ENCODE measurements at regions not wholly inside any gene's neighbourhood (a gene's known extent, or its start where the extent isn't known, plus 50 kb on each side); places are given as distances from the start of the nearest gene placed in this dataset.
"Not testable (repeated sequence)": the region's sequence is repeated elsewhere in the genome, so short reads cannot be mapped to it uniquely, and the experiment has no call there.

DNA sequence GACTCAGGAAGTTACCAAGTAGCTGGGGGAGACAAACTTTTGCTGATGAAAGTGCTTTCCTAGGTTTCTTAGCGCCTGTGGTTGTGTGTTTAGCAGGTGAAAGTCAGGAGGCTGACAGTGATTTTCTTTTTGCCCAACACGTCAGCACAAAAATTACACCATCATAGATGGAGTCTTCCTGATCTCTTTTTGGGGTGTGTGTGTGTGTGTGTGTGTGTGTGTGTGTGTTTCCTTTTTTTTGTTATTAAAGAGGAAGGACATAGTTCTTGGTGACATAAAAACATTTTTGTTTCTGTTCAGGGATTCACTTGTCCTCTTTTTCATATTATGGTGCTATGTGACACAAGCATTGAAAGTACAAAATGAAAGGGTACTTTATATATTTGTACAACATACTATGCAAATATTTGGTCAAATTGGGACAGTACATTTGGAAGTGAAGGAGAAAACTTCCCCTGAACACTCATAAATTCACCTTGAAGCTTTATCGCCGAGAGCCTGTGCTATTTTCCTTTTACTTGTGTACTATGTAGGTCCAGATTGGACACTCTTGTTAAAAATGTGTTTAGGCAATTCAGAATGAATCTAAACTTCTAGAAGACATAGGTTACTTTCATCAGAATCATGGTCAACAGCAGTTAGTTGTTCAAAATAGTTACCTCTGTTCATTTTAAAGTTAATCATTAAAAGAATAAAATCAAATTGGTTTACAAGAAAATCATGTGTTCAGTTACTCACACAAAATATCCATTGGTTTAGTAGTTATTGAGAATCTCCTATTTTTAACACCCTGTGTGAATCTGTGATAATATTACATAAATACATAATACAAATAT, 491.9 kb downstream of the IRS1 start:
- ATAC-seq: no peak
- Mint-ChIP-seq H3K4me1 (peaks cover 6% of the 10 kb centered on the region), H3K9me3 (no peaks in the 10 kb centered on the region), H3K36me3 (no peaks in the 10 kb centered on the region), H3K4me3 (no peak overlapping the region), H3K27me3 (peaks cover 25% of the 10 kb centered on the region), H3K27ac (no peak overlapping the region)

DNA sequence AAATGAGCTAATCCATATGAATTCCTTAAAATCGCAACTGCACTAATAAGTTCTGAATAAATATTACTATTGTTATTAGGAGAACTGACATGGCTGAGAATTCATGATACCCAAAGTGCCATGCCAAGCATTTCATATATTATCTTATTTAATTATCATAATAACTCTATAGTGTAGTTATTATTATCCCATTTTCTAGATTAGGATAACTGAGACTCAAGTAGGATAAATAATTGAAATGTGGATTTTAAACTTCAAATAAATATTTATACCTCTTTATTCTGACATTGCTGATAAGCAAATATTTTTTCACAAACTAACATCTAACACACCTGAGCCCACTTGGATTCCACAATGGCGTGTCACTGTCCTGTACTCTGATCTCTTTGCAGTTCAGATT, 492.7 kb downstream of the IRS1 start:
- no peak for ATAC-seq
- peaks cover 25% of the 10 kb centered on the region for H3K27me3 Mint-ChIP-seq
- no peak overlapping the region for H3K4me3 Mint-ChIP-seq
- peaks cover 6% of the 10 kb centered on the region for H3K4me1 Mint-ChIP-seq
- no peaks in the 10 kb centered on the region for H3K36me3 Mint-ChIP-seq
- no peak overlapping the region for H3K27ac Mint-ChIP-seq
- no peaks in the 10 kb centered on the region for H3K9me3 Mint-ChIP-seq

DNA sequence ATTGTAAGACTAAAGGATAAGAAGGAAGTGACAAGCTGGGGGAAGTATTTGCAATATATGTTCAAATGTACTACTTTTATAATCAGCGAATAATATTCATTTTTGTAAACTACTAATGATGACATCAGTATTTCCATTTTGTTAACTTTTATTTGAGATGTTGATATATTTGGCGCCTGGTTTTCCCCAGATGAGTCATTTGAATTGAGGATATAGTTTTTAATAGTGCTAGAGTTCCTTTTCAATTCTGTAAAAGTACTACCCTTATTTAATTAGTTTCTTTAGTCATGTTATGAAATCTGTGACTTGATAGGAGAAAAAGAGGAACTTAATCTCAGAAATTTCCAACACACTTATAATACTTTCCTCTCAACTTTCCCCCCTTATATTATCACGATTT, 495.3 kb downstream of the IRS1 start:
- H3K36me3 Mint-ChIP-seq: no peaks in the 10 kb centered on the region
- no peaks in the 10 kb centered on the region for H3K9me3 Mint-ChIP-seq
- no peak overlapping the region for H3K4me3 Mint-ChIP-seq
- peaks cover 11% of the 10 kb centered on the region for H3K27me3 Mint-ChIP-seq
- H3K4me1 Mint-ChIP-seq: peaks cover 6% of the 10 kb centered on the region
- no peak overlapping the region for H3K27ac Mint-ChIP-seq
- ATAC-seq: no peak

DNA sequence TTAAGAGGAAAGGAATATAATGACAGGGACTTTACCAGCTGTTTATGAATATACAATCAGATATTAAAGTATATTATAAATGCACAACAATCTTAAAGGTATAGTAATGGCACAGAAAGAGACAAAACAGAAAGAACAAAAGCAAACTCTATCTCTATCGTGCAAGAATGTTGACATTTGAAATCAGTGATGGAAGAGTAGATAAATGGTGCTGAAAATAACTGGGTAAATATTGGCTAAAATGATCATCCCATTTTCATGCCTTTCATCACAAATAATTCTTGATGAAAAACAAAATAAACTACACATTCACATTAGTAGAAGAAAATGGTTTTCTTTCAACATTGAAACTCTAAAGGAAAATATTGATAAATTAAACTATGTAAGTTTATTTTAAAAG, 495.9 kb downstream of the IRS1 start:
- H3K4me1 Mint-ChIP-seq: peaks cover 6% of the 10 kb centered on the region
- no peaks in the 10 kb centered on the region for H3K9me3 Mint-ChIP-seq
- H3K27me3 Mint-ChIP-seq: peaks cover 4% of the 10 kb centered on the region
- ATAC-seq: no peak
- no peak overlapping the region for H3K4me3 Mint-ChIP-seq
- H3K27ac Mint-ChIP-seq: no peak overlapping the region
- no peaks in the 10 kb centered on the region for H3K36me3 Mint-ChIP-seq

DNA sequence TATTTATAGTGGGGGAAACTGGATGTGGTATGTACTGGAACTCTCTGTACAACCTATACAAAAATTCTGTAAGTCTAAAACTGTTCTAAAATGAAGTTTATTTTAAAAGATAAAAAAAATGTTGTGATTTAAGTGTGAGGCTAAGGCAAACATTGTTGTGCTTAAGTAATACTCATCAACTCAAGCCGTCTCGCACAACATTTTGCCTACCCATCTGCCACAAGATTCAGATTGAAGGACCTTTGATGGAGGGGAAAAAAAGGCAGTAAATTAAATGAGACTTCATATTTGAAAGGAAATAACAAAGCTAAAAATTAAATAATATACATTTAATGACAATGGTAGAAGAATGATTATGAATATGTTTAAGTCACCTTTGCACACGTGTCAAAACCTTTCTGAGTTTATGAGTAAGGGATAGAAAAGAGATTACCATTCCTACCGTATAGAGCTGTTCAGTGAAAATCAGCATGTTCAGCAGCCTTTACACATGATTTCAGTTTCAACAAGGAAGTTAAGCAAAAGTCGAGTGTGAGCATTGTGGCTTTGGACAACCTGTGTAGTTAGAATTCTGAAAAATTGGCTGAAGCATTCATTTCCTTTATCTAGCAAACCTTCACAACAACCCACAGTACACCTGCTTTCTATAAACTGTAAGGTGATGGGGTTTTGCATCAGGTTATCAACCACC, 499.3 kb downstream of the IRS1 start:
- Mint-ChIP-seq H3K4me1 (peaks cover 6% of the 10 kb centered on the region), H3K36me3 (no peaks in the 10 kb centered on the region), H3K27me3 (peaks cover 8% of the 10 kb centered on the region)

DNA sequence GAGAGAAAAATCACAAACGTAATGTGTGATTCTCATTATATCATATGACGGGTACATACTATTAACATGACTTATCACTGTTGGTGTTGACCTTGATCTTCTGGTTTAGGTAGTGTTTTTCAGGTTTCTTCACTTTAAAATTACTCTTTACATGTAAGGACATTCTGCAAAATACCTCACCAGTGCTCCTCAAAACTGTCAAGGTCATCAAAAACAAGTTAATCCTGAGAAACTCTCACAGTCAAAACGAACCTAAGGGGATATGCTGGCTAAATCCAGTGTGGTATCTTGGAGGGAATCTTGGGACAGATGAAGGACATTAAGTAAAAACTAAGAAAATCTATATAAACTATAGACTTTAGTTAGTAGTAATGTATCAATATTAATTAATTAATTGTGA, 499.8 kb downstream of the IRS1 start:
- peaks cover 8% of the 10 kb centered on the region for H3K27me3 Mint-ChIP-seq
- no peaks in the 10 kb centered on the region for H3K9me3 Mint-ChIP-seq
- no peaks in the 10 kb centered on the region for H3K36me3 Mint-ChIP-seq
- ATAC-seq: no peak
- H3K27ac Mint-ChIP-seq: no peak overlapping the region
- peaks cover 5% of the 10 kb centered on the region for H3K4me1 Mint-ChIP-seq
- no peak overlapping the region for H3K4me3 Mint-ChIP-seq

More for the DNA sequence above, 499.3 kb downstream of the IRS1 start:
- peak; percentile 47 for ATAC-seq
- H3K9me3 Mint-ChIP-seq: no peaks in the 10 kb centered on the region
- H3K27ac Mint-ChIP-seq: no peak overlapping the region
- H3K4me3 Mint-ChIP-seq: no peak overlapping the region

DNA sequence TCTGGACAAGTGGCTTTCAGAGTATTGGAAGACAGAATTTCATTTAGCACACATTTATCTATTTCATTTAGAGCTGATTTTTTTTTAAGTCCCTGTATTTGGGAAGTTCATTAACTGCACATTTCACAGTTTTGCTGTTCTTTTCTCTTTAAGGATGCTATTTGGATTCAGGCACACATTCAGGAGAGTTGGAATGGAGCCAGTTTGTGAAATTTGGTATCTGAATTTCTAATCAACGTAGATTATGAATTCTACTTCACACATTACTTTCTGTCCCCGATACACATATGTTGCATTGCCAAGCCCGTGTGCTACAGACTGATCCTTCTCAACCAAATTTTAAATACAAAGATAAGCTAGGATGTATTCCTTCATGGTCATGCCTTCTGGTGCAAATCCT, 503.9 kb downstream of the IRS1 start:
- no peaks in the 10 kb centered on the region for H3K36me3 Mint-ChIP-seq

DNA sequence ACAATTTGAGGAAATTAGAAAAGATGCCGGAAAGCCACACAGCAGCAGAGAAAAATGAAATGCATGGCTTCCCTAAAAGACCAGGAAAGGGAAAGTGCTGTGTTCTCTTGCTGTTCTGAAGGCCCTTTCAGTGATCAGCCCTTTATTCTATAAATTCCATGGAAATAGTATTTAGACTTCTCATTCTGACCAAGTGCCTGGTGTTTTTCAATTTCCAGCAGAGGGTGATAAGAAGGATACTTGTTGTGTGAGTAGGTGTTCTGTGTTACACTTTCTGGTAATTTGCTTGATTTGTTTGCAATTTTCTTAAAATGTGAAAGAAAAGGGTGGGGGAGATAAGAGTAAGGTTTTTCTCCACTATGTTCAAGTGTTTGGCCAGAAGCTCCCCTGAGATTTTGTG, 504.5 kb downstream of the IRS1 start:
- H3K4me1 Mint-ChIP-seq: no peaks in the 10 kb centered on the region
- H3K27me3 Mint-ChIP-seq: peaks cover 8% of the 10 kb centered on the region
- no peak overlapping the region for H3K4me3 Mint-ChIP-seq
- H3K36me3 Mint-ChIP-seq: no peaks in the 10 kb centered on the region
- H3K9me3 Mint-ChIP-seq: peaks cover 8% of the 10 kb centered on the region
- no peak for ATAC-seq
- H3K27ac Mint-ChIP-seq: no peak overlapping the region

More for the DNA sequence above, 503.9 kb downstream of the IRS1 start:
- Mint-ChIP-seq H3K4me1 (no peaks in the 10 kb centered on the region), H3K4me3 (no peak overlapping the region), H3K9me3 (peaks cover 8% of the 10 kb centered on the region), H3K27ac (no peak overlapping the region), H3K27me3 (peaks cover 8% of the 10 kb centered on the region)
- no peak for ATAC-seq

DNA sequence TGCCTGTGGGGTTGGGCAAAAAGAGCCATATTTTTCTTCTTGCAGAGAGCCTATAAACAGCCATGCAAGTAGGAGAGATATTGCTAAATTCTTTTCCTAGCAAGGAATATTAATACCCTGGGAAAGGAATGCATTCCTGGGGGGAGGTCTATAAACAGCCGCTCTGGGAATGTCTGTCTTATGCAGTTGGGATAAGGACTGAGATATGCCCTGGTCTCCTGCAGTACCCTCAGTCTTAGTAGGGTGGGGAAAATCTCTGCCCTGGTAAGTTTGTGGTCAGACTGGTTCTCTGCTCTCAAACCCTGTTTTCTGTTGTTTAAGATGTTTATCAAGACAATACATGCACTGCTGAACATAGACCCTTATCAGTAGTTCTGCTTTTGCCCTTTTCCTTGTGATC, 508.3 kb downstream of the IRS1 start:
- not testable (repeated sequence) for H3K27ac Mint-ChIP-seq

DNA sequence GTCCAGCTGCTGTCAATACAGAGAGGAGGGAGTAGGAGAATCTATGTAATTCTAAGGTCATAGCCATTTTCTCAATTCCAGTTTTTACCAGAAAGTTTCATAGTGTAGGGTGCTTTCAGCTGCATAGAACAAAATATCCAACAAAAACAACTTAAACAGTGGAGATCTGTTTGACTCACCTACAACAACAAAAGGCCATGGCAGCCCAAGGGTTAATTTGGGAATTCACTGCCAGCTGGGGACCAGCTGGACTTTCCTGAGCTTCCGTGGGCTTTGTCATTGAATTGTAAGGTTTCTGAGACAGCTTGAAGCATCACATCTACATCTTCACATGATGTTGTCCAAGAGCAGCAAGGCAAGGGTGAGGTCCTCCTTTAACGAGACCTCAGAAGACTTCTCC, 512.7 kb downstream of the IRS1 start:
- H3K4me3 Mint-ChIP-seq: no peak overlapping the region
- peaks cover 5% of the 10 kb centered on the region for H3K9me3 Mint-ChIP-seq
- H3K27ac Mint-ChIP-seq: no peak overlapping the region
- ATAC-seq: no peak
- no peaks in the 10 kb centered on the region for H3K36me3 Mint-ChIP-seq
- H3K27me3 Mint-ChIP-seq: no peaks in the 10 kb centered on the region
- H3K4me1 Mint-ChIP-seq: peaks cover 11% of the 10 kb centered on the region

More for the DNA sequence above, 508.3 kb downstream of the IRS1 start:
- not testable (repeated sequence) for H3K9me3 Mint-ChIP-seq, H3K36me3 Mint-ChIP-seq, H3K4me3 Mint-ChIP-seq, H3K27me3 Mint-ChIP-seq, ATAC-seq
- peaks cover 11% of the 10 kb centered on the region for H3K4me1 Mint-ChIP-seq

DNA sequence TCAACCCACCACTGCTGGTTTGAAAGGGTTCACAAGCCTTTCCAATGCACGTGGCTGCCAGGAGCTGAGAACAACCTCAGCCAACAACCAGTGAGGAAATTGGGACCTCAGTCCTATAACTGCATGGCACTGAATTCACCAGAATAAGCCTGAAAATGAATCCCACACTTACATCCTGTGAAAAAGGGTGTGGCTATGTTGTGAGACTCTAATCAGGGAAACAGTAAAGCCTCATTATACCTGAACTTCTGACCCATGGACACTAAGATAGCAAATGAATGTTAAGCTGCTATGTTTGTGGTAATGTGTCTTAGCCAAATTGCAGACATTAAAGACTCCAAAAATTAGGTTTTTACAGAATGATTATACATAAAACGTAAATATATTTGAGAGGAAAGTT, 515.8 kb downstream of the IRS1 start:
- Mint-ChIP-seq H3K9me3 (peaks cover 2% of the 10 kb centered on the region), H3K4me3 (no peak overlapping the region), H3K36me3 (no peaks in the 10 kb centered on the region), H3K4me1 (peaks cover 11% of the 10 kb centered on the region), H3K27me3 (peaks cover 20% of the 10 kb centered on the region), H3K27ac (no peak overlapping the region)
- no peak for ATAC-seq

DNA sequence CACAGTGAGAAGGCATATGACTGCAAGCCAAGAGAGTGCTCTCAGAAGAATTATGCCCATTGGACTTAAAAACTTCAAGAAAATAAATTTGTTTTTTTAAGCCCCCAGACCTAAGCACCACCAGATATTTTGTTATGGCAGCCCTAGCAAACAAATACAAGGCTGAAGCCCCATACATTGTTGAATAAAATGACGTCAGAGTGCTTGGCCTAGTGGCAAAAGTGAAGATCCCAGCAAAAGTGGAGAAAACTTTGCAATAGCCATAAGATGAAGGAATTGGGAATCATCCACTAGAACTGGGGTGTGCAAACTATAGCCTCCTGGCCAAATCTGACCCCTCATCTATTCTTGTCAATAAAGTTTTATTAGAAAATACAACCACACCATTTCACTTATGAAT, 517.5 kb downstream of the IRS1 start:
- Mint-ChIP-seq H3K27me3 (peaks cover 20% of the 10 kb centered on the region), H3K27ac (no peak overlapping the region), H3K9me3 (peaks cover 2% of the 10 kb centered on the region), H3K4me3 (no peak overlapping the region), H3K36me3 (no peaks in the 10 kb centered on the region), H3K4me1 (peaks cover 7% of the 10 kb centered on the region)
- ATAC-seq: no peak

DNA sequence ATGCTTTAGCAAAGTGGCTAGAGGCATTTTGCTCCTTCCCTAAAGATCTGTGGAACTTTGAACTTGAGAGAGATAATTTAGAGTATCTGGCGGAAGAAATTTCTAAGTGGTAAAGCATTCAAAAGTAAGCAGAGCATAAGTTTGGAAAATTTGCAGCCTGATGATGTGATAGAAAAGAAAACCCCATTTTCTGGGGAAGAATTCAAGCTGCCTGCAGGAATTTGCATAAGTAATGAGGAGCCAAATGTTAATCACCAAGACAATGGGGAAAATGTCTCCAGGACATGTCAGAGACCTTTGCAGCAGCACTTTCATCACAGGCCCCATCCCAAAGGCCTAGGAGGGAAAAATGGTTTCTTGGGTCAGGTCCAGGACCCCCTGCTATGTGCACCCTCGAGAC, 519.5 kb downstream of the IRS1 start:
- H3K36me3 Mint-ChIP-seq, ATAC-seq, H3K9me3 Mint-ChIP-seq, H3K4me3 Mint-ChIP-seq, H3K4me1 Mint-ChIP-seq, H3K27ac Mint-ChIP-seq: not testable (repeated sequence)
- peaks cover 31% of the 10 kb centered on the region for H3K27me3 Mint-ChIP-seq

DNA sequence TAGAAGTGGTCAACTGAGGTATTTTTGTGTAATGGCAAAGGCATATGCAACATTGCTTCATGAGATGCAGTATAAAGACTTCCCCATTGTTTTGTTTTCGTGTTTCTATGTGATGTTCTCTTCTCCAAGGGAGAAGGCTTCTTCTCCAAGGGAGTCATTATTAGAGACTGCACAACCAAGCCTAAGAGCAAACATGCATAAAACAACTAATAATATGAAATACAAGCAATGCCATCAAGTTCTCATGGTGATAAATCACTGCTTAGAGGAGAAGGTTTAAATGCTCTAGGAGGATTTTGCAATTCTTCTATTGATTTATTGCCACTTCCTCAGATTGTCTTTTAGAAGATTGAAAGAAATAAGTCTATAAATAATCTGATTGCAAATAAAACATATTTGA, 524.4 kb downstream of the IRS1 start:
- Mint-ChIP-seq H3K27ac (no peak overlapping the region), H3K4me3 (no peak overlapping the region), H3K4me1 (no peaks in the 10 kb centered on the region), H3K36me3 (no peaks in the 10 kb centered on the region), H3K27me3 (peaks cover 30% of the 10 kb centered on the region), H3K9me3 (peaks cover 2% of the 10 kb centered on the region)
- ATAC-seq: no peak

DNA sequence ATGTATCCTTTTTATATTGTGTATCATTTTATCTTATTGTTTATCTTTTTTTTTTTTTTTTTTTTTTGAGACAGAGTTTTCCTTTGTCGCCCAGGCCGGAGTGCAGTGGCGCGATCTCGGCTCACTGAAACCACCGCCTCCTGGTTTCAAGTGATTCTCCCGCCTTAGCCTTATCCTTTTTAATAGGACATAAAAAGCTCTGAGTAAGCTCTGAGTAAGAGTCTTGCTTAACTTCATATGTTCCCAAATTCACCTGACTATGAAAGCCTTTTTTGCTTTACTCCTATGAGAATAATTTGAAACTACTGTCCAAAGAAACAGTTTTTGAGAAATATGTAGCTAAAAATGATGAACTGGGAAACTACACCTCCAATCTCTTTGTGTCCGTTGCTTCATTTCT, 525.5 kb downstream of the IRS1 start:
- Mint-ChIP-seq H3K4me3 (no peak overlapping the region), H3K36me3 (no peaks in the 10 kb centered on the region), H3K4me1 (no peaks in the 10 kb centered on the region), H3K27me3 (peaks cover 31% of the 10 kb centered on the region), H3K9me3 (no peaks in the 10 kb centered on the region), H3K27ac (no peak overlapping the region)
- ATAC-seq: no peak

DNA sequence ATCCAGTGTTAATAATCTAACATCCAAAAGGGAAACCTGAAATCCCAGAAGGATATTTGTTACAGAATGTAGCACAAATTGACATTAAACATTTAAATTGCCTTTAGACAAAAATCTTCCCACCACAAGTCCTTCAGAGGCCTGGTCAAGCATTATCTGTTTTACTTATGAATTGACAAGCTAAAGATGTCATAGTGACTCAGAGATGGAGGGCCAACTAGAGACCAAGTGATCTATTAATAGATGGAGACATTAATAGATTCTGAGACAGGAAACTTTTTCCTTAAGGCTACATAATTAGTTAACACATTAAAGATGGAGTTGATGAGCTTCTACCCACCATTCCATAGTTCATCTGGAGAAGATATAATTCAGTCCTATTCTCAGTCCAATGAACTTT, 526.2 kb downstream of the IRS1 start:
- Mint-ChIP-seq H3K27me3 (peaks cover 38% of the 10 kb centered on the region), H3K36me3 (no peaks in the 10 kb centered on the region), H3K4me1 (no peaks in the 10 kb centered on the region), H3K9me3 (no peaks in the 10 kb centered on the region), H3K27ac (no peak overlapping the region), H3K4me3 (no peak overlapping the region)
- no peak for ATAC-seq
